Hepatocyte (in vitro differentiated cells): ENCODE measurements at regions not wholly inside any gene's neighbourhood (a gene's known extent, or its start where the extent isn't known, plus 50 kb on each side); places are given as distances from the start of the nearest gene placed in this dataset.
"Not testable (repeated sequence)": the region's sequence is repeated elsewhere in the genome, so short reads cannot be mapped to it uniquely, and the experiment has no call there.

Experiments
- DNase-seq: peaks from one replicate; pipeline ENCODE4 v3.0.0-alpha.2; 2016; ENCODE audit warnings: low spot score
- H2AFZ ChIP-seq: fragments of 200-600 bp; sonication (generic); 2 replicates; pipeline ENCODE4 v1.6.0; 2016; ENCODE audit warnings: antibody characterized with exemption, mild to moderate bottlenecking
- H3K27ac ChIP-seq: fragments of 200-600 bp; sonication (generic); 2 replicates; pipeline ENCODE4 v1.5.1; 2016; ENCODE audit warnings: mild to moderate bottlenecking
- H3K27me3 ChIP-seq: fragments of 200-600 bp; sonication (generic); 2 replicates; pipeline ENCODE4 v1.6.1; 2016
- H3K36me3 ChIP-seq: fragments of 200-600 bp; sonication (generic); replicated peaks from 2 replicates; pipeline ENCODE4 v1.5.1; 2016; ENCODE audit warnings: low read depth; ENCODE audit not compliant: insufficient read depth
- H3K4me1 ChIP-seq: fragments of 200-600 bp; sonication (generic); 2 replicates; pipeline ENCODE4 v1.5.1; 2016; ENCODE audit warnings: mild to moderate bottlenecking, moderate library complexity; ENCODE audit not compliant: insufficient read depth
- H3K4me2 ChIP-seq: fragments of 200-600 bp; sonication (generic); 2 replicates; pipeline ENCODE4 v1.6.0; 2016
- H3K4me3 ChIP-seq: fragments of 200-600 bp; sonication (generic); 2 replicates; pipeline ENCODE4 v1.5.1; 2016; ENCODE audit warnings: mild to moderate bottlenecking
- H3K79me2 ChIP-seq: fragments of 200-600 bp; sonication (generic); 2 replicates; pipeline ENCODE4 v1.6.0; 2017; ENCODE audit warnings: mild to moderate bottlenecking
- H3K9me2 ChIP-seq: fragments of 200-600 bp; sonication (generic); replicated peaks from 2 replicates; pipeline ENCODE4 v1.6.0; 2017; ENCODE audit warnings: mild to moderate bottlenecking; ENCODE audit not compliant: insufficient read depth
- H3K9me3 ChIP-seq: fragments of 200-600 bp; sonication (generic); 2 replicates; pipeline ENCODE4 v1.5.1; 2016; ENCODE audit warnings: low read depth, mild to moderate bottlenecking
- H4K20me1 ChIP-seq: fragments of 200-600 bp; sonication (generic); 2 replicates; pipeline ENCODE4 v1.6.0; 2016; ENCODE audit warnings: mild to moderate bottlenecking; ENCODE audit not compliant: insufficient read depth, poor library complexity, severe bottlenecking
- EZH2 ChIP-seq: fragments of 200-600 bp; sonication (generic); IDR thresholded peaks from 2 replicates; pipeline ENCODE4 v1.6.1; 2016; ENCODE audit warnings: antibody characterized with exemption, mild to moderate bottlenecking, borderline replicate concordance
- EZH2phosphoT487 ChIP-seq: fragments of 200-600 bp; sonication (generic); IDR thresholded peaks from one replicate; pipeline ENCODE4 v1.6.1; 2018; ENCODE audit warnings: antibody characterized with exemption, mild to moderate bottlenecking, low read depth, moderate library complexity; ENCODE audit not compliant: unreplicated experiment, severe bottlenecking
- WGBS: methylation state at CpG from one replicate; pipeline ENCODE4 v1.1.6; 2016; ENCODE audit warnings: low lambda C conversion rate; ENCODE audit errors: missing lambda C conversion rate; 5-methylcytosine and 5-hydroxymethylcytosine counted together
- TF ChIP-seq, protein P1 (sequence below): fragments of 200-600 bp; sonication (generic); IDR thresholded peaks from 2 replicates; pipeline ENCODE4 v1.5.1; 2016; ENCODE audit warnings: antibody characterized with exemption, mild to moderate bottlenecking; ENCODE audit not compliant: poor library complexity

DNA sequence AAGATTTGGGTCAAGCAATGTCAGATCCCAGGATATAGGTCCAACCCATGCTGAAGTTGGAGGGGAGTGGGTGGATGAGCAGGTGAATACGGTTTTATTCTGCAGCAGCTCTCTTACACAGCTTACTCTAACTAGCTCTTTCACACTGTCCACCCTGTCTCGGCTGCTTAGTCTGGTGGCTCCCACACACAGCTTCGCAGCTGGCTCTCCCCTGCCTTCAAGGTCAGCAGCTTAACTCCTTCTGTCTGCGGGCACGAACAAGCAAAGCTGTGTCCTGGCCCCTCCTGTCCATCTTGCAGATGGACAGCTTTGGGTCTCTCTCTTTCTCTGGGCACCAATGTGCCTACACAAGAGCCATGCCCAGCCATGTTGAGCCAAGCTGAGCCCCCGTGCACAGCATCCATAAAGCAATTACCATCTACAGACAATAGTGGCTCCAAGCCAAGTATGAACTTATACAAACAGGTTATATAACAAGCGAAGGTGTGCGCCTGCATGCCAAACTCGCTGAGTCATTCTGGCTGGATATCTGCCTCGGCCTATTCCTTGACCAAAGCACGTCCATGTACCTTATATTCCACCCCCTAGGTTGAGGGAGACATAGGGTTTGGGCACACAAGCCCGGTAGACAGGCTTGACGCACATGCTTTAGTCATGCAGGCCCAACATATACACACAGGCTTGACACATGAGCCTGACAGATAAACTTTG, 1307.8 kb upstream of the RAG2 start:
- Histone ChIP-seq H3K9me2 (no peaks in the 10 kb centered on the region), H3K9me3 (no peaks in the 10 kb centered on the region), H3K36me3 (no peaks in the 10 kb centered on the region), H2AFZ (no peak overlapping the region), H3K27ac (no peak overlapping the region), H3K4me1 (no peaks in the 10 kb centered on the region), H4K20me1 (no peaks in the 10 kb centered on the region), H3K79me2 (no peaks in the 10 kb centered on the region), H3K27me3 (no peaks in the 10 kb centered on the region), H3K4me3 (no peak overlapping the region), H3K4me2 (no peak overlapping the region)
- TF ChIP-seq, protein P1, sequence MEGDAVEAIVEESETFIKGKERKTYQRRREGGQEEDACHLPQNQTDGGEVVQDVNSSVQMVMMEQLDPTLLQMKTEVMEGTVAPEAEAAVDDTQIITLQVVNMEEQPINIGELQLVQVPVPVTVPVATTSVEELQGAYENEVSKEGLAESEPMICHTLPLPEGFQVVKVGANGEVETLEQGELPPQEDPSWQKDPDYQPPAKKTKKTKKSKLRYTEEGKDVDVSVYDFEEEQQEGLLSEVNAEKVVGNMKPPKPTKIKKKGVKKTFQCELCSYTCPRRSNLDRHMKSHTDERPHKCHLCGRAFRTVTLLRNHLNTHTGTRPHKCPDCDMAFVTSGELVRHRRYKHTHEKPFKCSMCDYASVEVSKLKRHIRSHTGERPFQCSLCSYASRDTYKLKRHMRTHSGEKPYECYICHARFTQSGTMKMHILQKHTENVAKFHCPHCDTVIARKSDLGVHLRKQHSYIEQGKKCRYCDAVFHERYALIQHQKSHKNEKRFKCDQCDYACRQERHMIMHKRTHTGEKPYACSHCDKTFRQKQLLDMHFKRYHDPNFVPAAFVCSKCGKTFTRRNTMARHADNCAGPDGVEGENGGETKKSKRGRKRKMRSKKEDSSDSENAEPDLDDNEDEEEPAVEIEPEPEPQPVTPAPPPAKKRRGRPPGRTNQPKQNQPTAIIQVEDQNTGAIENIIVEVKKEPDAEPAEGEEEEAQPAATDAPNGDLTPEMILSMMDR = no peak
- no peak for TF ChIP-seq EZH2
- TF ChIP-seq EZH2phosphoT487 = no peak
- peak; percentile 4 for DNase-seq
- WGBS = 91% methylated on average over 13 of the region's 13 CpGs

DNA sequence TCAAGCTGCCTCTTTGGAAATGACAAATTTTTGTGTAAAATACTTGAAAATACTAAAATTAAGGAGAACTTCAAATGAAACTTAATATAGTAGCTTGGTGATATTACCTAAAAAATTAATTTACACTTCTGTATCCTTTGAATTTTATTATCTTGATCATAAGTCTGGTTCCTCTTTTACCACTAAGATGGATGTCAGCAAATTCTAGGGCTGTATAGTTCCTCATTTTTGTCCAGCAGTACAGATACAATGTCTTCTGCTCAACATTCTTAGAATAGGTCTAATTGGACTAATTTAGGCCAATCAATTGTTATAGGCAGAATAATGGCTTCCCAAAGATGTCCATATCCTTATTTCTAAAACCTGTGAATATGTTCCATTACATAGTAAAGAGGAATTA, 1298.0 kb upstream of the RAG2 start:
- H3K27me3 ChIP-seq = no peaks in the 10 kb centered on the region
- H2AFZ ChIP-seq = no peak overlapping the region
- TF ChIP-seq EZH2phosphoT487 (no peak), EZH2 (no peak)
- TF ChIP-seq, protein P1 = no peak
- H3K9me2 ChIP-seq = no peaks in the 10 kb centered on the region
- no peak overlapping the region for H3K4me2 ChIP-seq
- no peaks in the 10 kb centered on the region for H3K9me3 ChIP-seq
- no peaks in the 10 kb centered on the region for H3K79me2 ChIP-seq
- no peak overlapping the region for H3K27ac ChIP-seq
- DNase-seq = no peak
- no peaks in the 10 kb centered on the region for H3K4me1 ChIP-seq
- H3K36me3 ChIP-seq = no peaks in the 10 kb centered on the region
- H4K20me1 ChIP-seq = no peaks in the 10 kb centered on the region
- H3K4me3 ChIP-seq = no peak overlapping the region

DNA sequence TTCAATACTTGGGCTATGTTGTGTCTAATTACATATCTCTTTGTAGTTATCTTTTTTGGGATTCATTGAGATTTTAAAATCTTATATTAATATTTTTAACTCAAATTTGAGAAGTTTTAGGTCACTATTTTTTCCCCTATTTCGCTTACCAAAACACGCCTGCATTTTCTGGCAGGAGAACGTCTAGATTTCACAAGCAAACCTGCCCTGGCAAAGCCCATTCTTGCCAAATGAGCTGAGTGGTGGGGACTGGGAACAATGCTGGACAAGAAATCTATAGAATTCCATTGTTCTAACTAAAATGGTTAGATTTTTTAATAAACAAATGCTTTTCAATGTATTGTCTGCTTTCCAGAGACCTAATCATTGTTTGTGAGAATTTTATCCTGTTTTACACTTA, 1283.7 kb upstream of the RAG2 start:
- Histone ChIP-seq H3K27ac (no peak overlapping the region), H3K4me1 (no peaks in the 10 kb centered on the region), H3K79me2 (no peaks in the 10 kb centered on the region), H3K9me3 (no peaks in the 10 kb centered on the region), H3K4me2 (no peak overlapping the region), H3K9me2 (no peaks in the 10 kb centered on the region), H3K27me3 (no peaks in the 10 kb centered on the region), H3K36me3 (no peaks in the 10 kb centered on the region), H4K20me1 (no peaks in the 10 kb centered on the region), H3K4me3 (no peak overlapping the region), H2AFZ (no peak overlapping the region)
- WGBS = 83% methylated on average over 3 of the region's 3 CpGs
- no peak for DNase-seq
- TF ChIP-seq, protein P1 = no peak
- TF ChIP-seq EZH2 (no peak), EZH2phosphoT487 (no peak)

DNA sequence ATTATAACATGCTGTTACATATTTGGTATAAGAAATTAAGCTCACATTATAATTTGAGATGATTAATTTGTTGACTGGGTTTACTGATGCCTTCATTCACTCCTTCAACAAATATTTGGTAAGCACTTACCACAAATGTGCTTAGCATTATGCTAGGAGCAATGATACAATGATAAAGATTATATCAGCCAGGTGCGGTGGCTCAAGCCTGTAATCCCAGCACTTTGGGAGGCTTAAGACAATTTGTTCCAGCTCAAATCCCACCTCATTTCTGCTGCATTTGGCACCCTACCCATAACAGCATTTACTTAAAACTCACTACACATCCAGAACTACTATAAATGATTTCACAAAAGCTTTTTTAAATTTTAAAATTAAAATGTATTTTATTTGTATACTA, 1263.6 kb upstream of the RAG2 start:
- Histone ChIP-seq H3K9me2 (no peaks in the 10 kb centered on the region), H4K20me1 (no peaks in the 10 kb centered on the region), H3K79me2 (no peaks in the 10 kb centered on the region), H3K27ac (no peak overlapping the region), H3K4me2 (no peak overlapping the region), H3K27me3 (no peaks in the 10 kb centered on the region), H3K4me1 (no peaks in the 10 kb centered on the region), H3K36me3 (no peaks in the 10 kb centered on the region), H2AFZ (no peak overlapping the region), H3K9me3 (no peaks in the 10 kb centered on the region), H3K4me3 (no peak overlapping the region)
- no peak for DNase-seq
- WGBS = 75% methylated on average over 1 of the region's 1 CpG
- TF ChIP-seq, protein P1 = no peak
- no peak for TF ChIP-seq EZH2
- no peak for TF ChIP-seq EZH2phosphoT487

DNA sequence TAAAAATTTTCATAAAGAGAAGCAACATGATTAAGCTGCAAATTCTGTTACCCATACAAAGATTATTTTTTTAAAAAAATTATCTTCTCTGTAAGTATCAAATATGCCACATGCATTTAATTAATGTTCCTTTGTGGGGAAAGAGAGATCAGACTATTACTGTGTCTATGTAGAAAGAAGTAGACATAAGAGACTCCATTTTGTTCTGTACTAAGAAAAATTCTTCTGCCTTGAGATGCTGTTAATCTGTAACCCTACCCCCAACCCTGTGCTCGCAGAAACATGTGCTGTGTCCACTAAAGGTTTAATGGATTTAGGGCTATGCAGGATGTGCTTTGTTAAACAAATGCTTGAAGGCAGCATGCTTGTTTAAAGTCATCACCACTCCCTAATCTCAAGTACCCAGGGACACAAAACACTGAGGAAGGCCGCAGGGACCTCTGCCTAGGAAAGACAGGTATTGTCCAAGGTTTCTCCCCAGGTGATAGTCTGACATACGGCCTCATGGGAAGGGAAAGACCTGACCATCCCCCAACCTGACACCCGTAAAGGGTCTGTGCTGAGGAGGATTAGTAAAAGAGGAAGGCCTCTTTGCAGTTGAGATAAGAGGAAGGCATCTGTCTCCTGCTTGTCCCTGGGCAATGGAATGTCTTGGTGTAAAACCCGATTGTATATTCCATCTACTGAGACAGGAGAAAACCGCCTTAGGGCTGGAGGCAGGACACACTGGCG, 1260.9 kb upstream of the RAG2 start:
- WGBS = 21% methylated on average over 7 of the region's 7 CpGs

More for the DNA sequence above, 1260.9 kb upstream of the RAG2 start:
- H4K20me1 ChIP-seq, H3K4me3 ChIP-seq, H3K79me2 ChIP-seq, H2AFZ ChIP-seq, H3K9me3 ChIP-seq, H3K4me2 ChIP-seq, H3K4me1 ChIP-seq, H3K36me3 ChIP-seq, H3K9me2 ChIP-seq, H3K27ac ChIP-seq, DNase-seq, H3K27me3 ChIP-seq: not testable (repeated sequence)
